Mesenchymal stem cell (in vitro differentiated cells and primary cell): ENCODE measurements at regions not wholly inside any gene's neighbourhood (a gene's known extent, or its start where the extent isn't known, plus 50 kb on each side); places are given as distances from the start of the nearest gene placed in this dataset.

Source experiments
- DNase-seq: peaks from one replicate; pipeline ENCODE4 v3.0.0-alpha.2; 2013
- H2AFZ ChIP-seq: one replicate; pipeline ENCODE4 v1.6.1; 2013; ENCODE audit warnings: low read depth, mild to moderate bottlenecking, control low read depth, inconsistent platforms, low read length, moderate library complexity
- H2AK5ac ChIP-seq: 2 replicates; pipeline ENCODE4 v1.6.1; 2013; ENCODE audit warnings: low read length, moderate library complexity, mild to moderate bottlenecking, inconsistent platforms; ENCODE audit not compliant: severe bottlenecking
- H2BK120ac ChIP-seq: one replicate; pipeline ENCODE4 v1.6.1; 2013; ENCODE audit warnings: low read depth, mild to moderate bottlenecking, inconsistent platforms, low read length, moderate library complexity
- H2BK12ac ChIP-seq, 2 experiments: one replicate each; pipeline ENCODE4 v1.6.1; 2013; ENCODE audit warnings: inconsistent platforms in 2 of 2, low read length in 2 of 2, mild to moderate bottlenecking in 2 of 2, moderate library complexity in 2 of 2, control low read depth in 1 of 2
- H2BK15ac ChIP-seq: one replicate; pipeline ENCODE4 v1.6.1; 2013; ENCODE audit warnings: mild to moderate bottlenecking, low read depth, inconsistent platforms; ENCODE audit not compliant: poor library complexity, severe bottlenecking
- H2BK5ac ChIP-seq: 2 replicates; pipeline ENCODE4 v1.6.1; 2013; ENCODE audit warnings: low read depth, mild to moderate bottlenecking, low read length, control low read depth, inconsistent platforms; ENCODE audit not compliant: poor library complexity, severe bottlenecking
- H3K14ac ChIP-seq, 2 experiments: one replicate each; pipeline ENCODE4 v1.6.1; 2013; ENCODE audit warnings: inconsistent platforms in 2 of 2, low read length in 2 of 2, control low read depth in 1 of 2, mild to moderate bottlenecking in 1 of 2, moderate library complexity in 1 of 2
- H3K18ac ChIP-seq, 2 experiments: one replicate each; pipeline ENCODE4 v1.6.1; 2013; ENCODE audit warnings: inconsistent platforms in 2 of 2, low read length in 2 of 2, control low read depth in 1 of 2, low read depth in 1 of 2, mild to moderate bottlenecking in 1 of 2
- H3K23ac ChIP-seq, 2 experiments: one replicate each; pipeline ENCODE4 v1.6.1; 2013; ENCODE audit warnings: inconsistent platforms in 2 of 2, low read length in 2 of 2, mild to moderate bottlenecking in 2 of 2, moderate library complexity in 2 of 2, control low read depth in 1 of 2
- H3K27ac ChIP-seq: 2 replicates; pipeline ENCODE4 v1.5.1; 2013; ENCODE audit warnings: mild to moderate bottlenecking, moderate library complexity, low read length, control low read depth, inconsistent platforms; ENCODE audit not compliant: poor library complexity, severe bottlenecking
- H3K27me3 ChIP-seq, 2 experiments: 2 replicates each; pipeline versions ENCODE4 v1.6.1 to v1.7.0; 2013; ENCODE audit warnings: low read length in 2 of 2, mild to moderate bottlenecking in 2 of 2, moderate library complexity in 2 of 2, control low read depth in 1 of 2, inconsistent platforms in 1 of 2; ENCODE audit not compliant: control insufficient read depth in 1 of 2, insufficient read depth in 1 of 2
- H3K36me3 ChIP-seq, 2 experiments: 2 replicates each; pipeline versions ENCODE4 v1.6.1 to v1.7.0; 2013; ENCODE audit warnings: low read length in 2 of 2, control low read depth in 1 of 2, inconsistent platforms in 1 of 2, low read depth in 1 of 2, mild to moderate bottlenecking in 1 of 2; ENCODE audit not compliant: insufficient read depth in 2 of 2, control insufficient read depth in 1 of 2
- H3K4ac ChIP-seq, 2 experiments: one replicate each; pipeline ENCODE4 v1.6.1; 2013; ENCODE audit warnings: inconsistent platforms in 2 of 2, low read length in 2 of 2, mild to moderate bottlenecking in 2 of 2, moderate library complexity in 2 of 2, control low read depth in 1 of 2, low read depth in 1 of 2
- H3K4me1 ChIP-seq: 2 replicates; pipeline ENCODE4 v1.6.1; 2013; ENCODE audit warnings: low read depth, low read length, control low read depth; ENCODE audit not compliant: control insufficient read depth, insufficient read depth
- H3K4me2 ChIP-seq: 2 replicates; pipeline ENCODE4 v1.6.1; 2013; ENCODE audit warnings: low read length, mild to moderate bottlenecking, inconsistent platforms; ENCODE audit not compliant: poor library complexity, severe bottlenecking
- H3K4me3 ChIP-seq, 2 experiments: 2 replicates each; pipeline versions ENCODE4 v1.5.1 to v1.7.0; 2013; ENCODE audit warnings: low read length in 2 of 2, mild to moderate bottlenecking in 2 of 2, control low read depth in 1 of 2, low read depth in 1 of 2; ENCODE audit not compliant: insufficient read depth in 1 of 2
- H3K79me1 ChIP-seq: replicated peaks from 2 replicates; pipeline ENCODE4 v1.6.1; 2013; ENCODE audit warnings: mild to moderate bottlenecking, control low read depth, low read length, inconsistent platforms; ENCODE audit not compliant: poor library complexity, severe bottlenecking
- H3K9ac ChIP-seq: 2 replicates; pipeline ENCODE4 v1.7.0; 2013; ENCODE audit warnings: mild to moderate bottlenecking, low read length, moderate library complexity
- H3K9me3 ChIP-seq: 2 replicates; pipeline ENCODE4 v1.7.0; 2013; ENCODE audit warnings: mild to moderate bottlenecking, low read length; ENCODE audit not compliant: control insufficient read depth
- H4K8ac ChIP-seq: one replicate; pipeline ENCODE4 v1.6.1; 2013; ENCODE audit warnings: inconsistent platforms, mild to moderate bottlenecking, low read length, moderate library complexity
- H4K91ac ChIP-seq: one replicate; pipeline ENCODE4 v1.6.1; 2013; ENCODE audit warnings: mild to moderate bottlenecking, low read length, inconsistent platforms
- WGBS: methylation state at CpG from one replicate; pipeline ENCODE4 v1.1.7; 2013; ENCODE audit warnings: mixed read lengths; 5-methylcytosine and 5-hydroxymethylcytosine counted together

- no peak overlapping the region for H3K27ac ChIP-seq
- H3K4me3 ChIP-seq: no peak overlapping the region
- no peak overlapping the region for H2BK5ac ChIP-seq
Measured at GRCh38 chr10:124265776-124266467, 152.8 kb downstream of the OAT start.

GRCh38 chr10:124265391-124265745, 153.4 kb downstream of the OAT start:
- no peak overlapping the region for H2BK5ac ChIP-seq
- H3K4me2 ChIP-seq: no peak overlapping the region
- H3K9ac ChIP-seq: no peak overlapping the region
- no peak overlapping the region for H4K8ac ChIP-seq
- no peak overlapping the region for H2BK15ac ChIP-seq
- H3K27me3 ChIP-seq: peaks cover 0 to 28% of the 10 kb centered on the region in 2 experiments
- no peak overlapping the region for H3K4me3 ChIP-seq
- H2AFZ ChIP-seq: no peak overlapping the region
- 63% methylated on average over 1 of the region's 1 CpG for WGBS
- no peak for DNase-seq
- H3K36me3 ChIP-seq: no peaks in the 10 kb centered on the region
- no peak overlapping the region for H2AK5ac ChIP-seq
- no peak overlapping the region for H4K91ac ChIP-seq
- H3K27ac ChIP-seq: no peak overlapping the region
- H2BK120ac ChIP-seq: no peak overlapping the region
- no peak overlapping the region for H3K23ac ChIP-seq
- H3K4ac ChIP-seq: no peak overlapping the region
- no peaks in the 10 kb centered on the region for H3K79me1 ChIP-seq
- H3K9me3 ChIP-seq: no peaks in the 10 kb centered on the region
- no peak overlapping the region for H3K18ac ChIP-seq
- H2BK12ac ChIP-seq: no peak overlapping the region
- H3K4me1 ChIP-seq: peaks cover 13% of the 10 kb centered on the region
- no peak overlapping the region for H3K14ac ChIP-seq

More at GRCh38 chr10:124265776-124266467, 152.8 kb downstream of the OAT start:
- Histone ChIP-seq H3K4me1 (peaks cover 13% of the 10 kb centered on the region), H3K23ac (no peak overlapping the region), H2BK15ac (no peak overlapping the region), H4K91ac (no peak overlapping the region), H2BK12ac (no peak overlapping the region), H4K8ac (no peak overlapping the region), H3K18ac (no peak overlapping the region), H3K9me3 (peaks cover under 1% of the 10 kb centered on the region), H3K4me2 (no peak overlapping the region), H2AFZ (no peak overlapping the region), H3K4ac (no peak overlapping the region), H3K9ac (no peak overlapping the region), H3K14ac (no peak overlapping the region), H3K36me3 (no peaks in the 10 kb centered on the region), H2BK120ac (no peak overlapping the region), H3K79me1 (no peaks in the 10 kb centered on the region), H3K27me3 (peaks cover 0 to 28% of the 10 kb centered on the region in 2 experiments), H2AK5ac (no peak overlapping the region)
- no peak for DNase-seq
- WGBS: 81% methylated on average over 12 of the region's 12 CpGs

- Histone ChIP-seq H4K91ac (peak overlapping the region; percentile 31), H3K79me1 (no peaks in the 10 kb centered on the region), H3K9ac (no peak overlapping the region), H3K4me2 (no peak overlapping the region), H3K14ac (no peak overlapping the region), H2AK5ac (no peak overlapping the region), H3K4me3 (no peak overlapping the region), H2BK15ac (no peak overlapping the region), H2BK120ac (no peak overlapping the region), H3K27me3 (peaks cover 0 to 33% of the 10 kb centered on the region in 2 experiments), H3K9me3 (peaks cover 4% of the 10 kb centered on the region), H2BK12ac (no peak overlapping the region), H2AFZ (no peak overlapping the region), H3K18ac (no peak overlapping the region), H3K27ac (no peak overlapping the region), H3K23ac (no peak overlapping the region), H3K4ac (no peak overlapping the region), H4K8ac (no peak overlapping the region), H3K4me1 (peaks cover 13% of the 10 kb centered on the region), H2BK5ac (no peak overlapping the region), H3K36me3 (no peaks in the 10 kb centered on the region)
- 89% methylated on average over 17 of the region's 17 CpGs for WGBS
- no peak for DNase-seq
Measured at GRCh38 chr10:124264711-124265390, 153.9 kb downstream of the OAT start.

DNA sequence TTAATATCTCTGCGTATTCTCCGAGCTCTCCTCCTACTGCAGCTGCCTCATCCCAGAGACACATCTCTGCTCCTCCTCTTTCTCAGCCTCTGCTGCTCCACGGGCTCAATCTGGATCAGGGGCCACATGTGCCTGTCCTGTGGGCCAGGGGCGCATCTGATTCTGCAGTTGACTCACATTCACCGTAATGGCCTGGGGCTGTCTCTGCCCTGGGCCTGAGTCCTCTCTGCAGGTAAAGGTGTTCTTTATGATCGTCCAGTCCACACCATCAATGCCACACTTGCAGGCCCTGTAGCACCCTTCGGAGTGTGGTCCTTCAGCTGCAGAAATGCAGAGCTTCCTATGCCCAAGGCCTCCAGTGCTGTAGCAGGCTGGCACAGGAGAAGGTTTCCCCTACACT, 154.5 kb downstream of the OAT start:
- Histone ChIP-seq H3K23ac (no peak overlapping the region), H3K18ac (no peak overlapping the region), H3K27me3 (peaks cover 0 to 37% of the 10 kb centered on the region in 2 experiments), H3K14ac (no peak overlapping the region), H3K4me3 (no peak overlapping the region), H2AFZ (no peak overlapping the region), H3K9ac (no peak overlapping the region), H3K9me3 (peaks cover 9% of the 10 kb centered on the region), H3K27ac (no peak overlapping the region), H2BK12ac (no peak overlapping the region), H4K91ac (no peak overlapping the region), H3K4me1 (peaks cover 13% of the 10 kb centered on the region), H2BK15ac (no peak overlapping the region), H3K4me2 (no peak overlapping the region), H3K36me3 (no peaks in the 10 kb centered on the region), H3K79me1 (no peaks in the 10 kb centered on the region), H2BK5ac (no peak overlapping the region), H4K8ac (no peak overlapping the region), H3K4ac (peak overlapping the region in 1 of 2 experiments; percentile 27), H2BK120ac (no peak overlapping the region), H2AK5ac (no peak overlapping the region)
- DNase-seq: no peak
- WGBS: 97% methylated on average over 7 of the region's 7 CpGs
